OCI-LY1 (cell line): ENCODE measurements at regions not wholly inside any gene's neighbourhood (a gene's known extent, or its start where the extent isn't known, plus 50 kb on each side); places are given as distances from the start of the nearest gene placed in this dataset.

Source experiments
- EZH2 ChIP-seq: fragments of 200-600 bp; sonication (generic), shearing (Covaris generic); IDR thresholded peaks from 2 replicates; pipeline ENCODE4 v1.8.0; 2017; ENCODE audit warnings: borderline replicate concordance, mixed run types, mild to moderate bottlenecking, antibody characterized with exemption, low read length, moderate library complexity, mixed read lengths
- TF ChIP-seq, protein P1 (sequence below): fragments of 200-600 bp; sonication (generic), shearing (Covaris generic); IDR thresholded peaks from 2 replicates; pipeline ENCODE4 v1.5.1; 2017; ENCODE audit warnings: mild to moderate bottlenecking, antibody characterized with exemption, low read length, moderate library complexity, mixed read lengths

DNA sequence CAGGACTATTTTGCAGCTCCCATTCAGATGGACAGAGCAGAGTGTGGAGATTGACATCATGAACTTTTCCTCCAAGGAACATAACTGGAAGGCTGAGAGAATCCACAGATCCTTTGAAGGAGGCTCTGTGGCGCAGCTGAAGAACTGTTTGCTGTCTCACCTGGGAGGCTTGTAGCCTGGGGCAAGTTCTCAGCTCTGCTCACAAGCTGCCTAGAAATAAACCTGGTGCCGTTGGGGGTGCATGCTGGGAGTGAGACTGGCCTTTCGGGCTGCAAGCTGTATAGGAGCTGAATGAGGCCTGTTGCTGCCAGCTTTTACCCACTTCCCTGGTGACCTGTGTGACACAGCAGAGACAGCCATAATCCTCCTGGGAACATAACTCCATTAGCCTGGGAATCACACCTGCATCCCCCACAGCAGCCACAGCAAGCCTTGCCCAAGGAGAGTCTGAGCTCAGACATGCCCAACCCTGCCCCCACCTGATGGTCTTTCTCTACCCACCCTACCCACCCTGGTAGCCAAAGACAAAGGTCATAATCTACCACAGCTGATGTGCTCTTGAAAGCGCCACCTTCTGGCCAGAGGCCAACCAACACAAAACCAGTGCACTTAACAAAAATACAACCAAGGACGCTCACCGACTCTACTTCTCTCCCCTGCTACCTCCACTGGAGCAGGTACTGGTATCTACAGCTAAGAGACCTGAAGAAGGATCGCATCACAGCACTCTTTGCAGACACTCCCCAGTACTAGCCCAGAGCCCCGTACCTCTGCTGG, 205.1 kb upstream of the MRPS30 start:
- TF ChIP-seq, protein P1, sequence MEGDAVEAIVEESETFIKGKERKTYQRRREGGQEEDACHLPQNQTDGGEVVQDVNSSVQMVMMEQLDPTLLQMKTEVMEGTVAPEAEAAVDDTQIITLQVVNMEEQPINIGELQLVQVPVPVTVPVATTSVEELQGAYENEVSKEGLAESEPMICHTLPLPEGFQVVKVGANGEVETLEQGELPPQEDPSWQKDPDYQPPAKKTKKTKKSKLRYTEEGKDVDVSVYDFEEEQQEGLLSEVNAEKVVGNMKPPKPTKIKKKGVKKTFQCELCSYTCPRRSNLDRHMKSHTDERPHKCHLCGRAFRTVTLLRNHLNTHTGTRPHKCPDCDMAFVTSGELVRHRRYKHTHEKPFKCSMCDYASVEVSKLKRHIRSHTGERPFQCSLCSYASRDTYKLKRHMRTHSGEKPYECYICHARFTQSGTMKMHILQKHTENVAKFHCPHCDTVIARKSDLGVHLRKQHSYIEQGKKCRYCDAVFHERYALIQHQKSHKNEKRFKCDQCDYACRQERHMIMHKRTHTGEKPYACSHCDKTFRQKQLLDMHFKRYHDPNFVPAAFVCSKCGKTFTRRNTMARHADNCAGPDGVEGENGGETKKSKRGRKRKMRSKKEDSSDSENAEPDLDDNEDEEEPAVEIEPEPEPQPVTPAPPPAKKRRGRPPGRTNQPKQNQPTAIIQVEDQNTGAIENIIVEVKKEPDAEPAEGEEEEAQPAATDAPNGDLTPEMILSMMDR, result peak; percentile 38; the same call in 1 of the 2 replicates
- TF ChIP-seq EZH2, result no peak
